Globus pallidus (tissue), 1 donor: ENCODE measurements at regions not wholly inside any gene's neighbourhood (a gene's known extent, or its start where the extent isn't known, plus 50 kb on each side); places are given as distances from the start of the nearest gene placed in this dataset.
"Not testable (repeated sequence)": the region's sequence is repeated elsewhere in the genome, so short reads cannot be mapped to it uniquely, and the experiment has no call there.

Experiments used
- DNase-seq: peaks from one replicate; pipeline ENCODE4 v3.0.0-alpha.2; 2015; ENCODE audit warnings: low spot score

DNA sequence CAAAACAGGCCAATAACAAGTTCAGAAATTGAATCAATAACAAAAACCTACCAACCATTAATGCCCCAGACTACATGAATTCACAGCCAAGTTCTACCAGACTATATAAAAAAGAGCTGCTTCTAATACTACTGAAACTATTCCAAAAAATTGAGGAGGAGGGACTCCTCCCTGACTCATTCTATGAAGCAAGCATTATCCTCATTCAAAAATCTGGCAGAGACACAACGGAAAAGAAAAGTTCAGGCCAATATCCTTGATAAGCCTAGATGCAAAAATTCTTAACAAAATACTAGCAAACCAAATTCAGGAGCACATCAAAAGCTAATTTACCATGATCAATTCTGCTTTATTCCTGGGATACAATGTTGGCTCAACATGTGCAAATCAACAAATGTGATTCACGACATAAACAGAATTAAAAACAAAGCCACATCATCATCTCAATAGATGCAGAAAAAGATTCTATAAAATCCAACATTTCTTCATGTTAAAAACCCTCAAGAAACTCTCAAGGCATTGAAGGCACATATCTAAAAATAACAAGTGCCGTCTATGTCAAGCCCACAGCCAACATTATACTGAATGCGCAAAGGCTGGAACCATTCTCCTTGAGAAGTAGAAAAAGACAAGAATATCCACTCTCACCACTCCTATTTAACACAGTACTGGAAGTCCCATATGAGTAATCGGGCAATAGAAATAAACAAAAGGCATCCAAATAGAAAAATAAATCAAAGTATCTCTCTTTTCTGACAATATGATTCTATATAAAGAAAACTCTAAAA is 573.6 kb upstream of the GRM7 start:
- DNase-seq = no peak

DNA sequence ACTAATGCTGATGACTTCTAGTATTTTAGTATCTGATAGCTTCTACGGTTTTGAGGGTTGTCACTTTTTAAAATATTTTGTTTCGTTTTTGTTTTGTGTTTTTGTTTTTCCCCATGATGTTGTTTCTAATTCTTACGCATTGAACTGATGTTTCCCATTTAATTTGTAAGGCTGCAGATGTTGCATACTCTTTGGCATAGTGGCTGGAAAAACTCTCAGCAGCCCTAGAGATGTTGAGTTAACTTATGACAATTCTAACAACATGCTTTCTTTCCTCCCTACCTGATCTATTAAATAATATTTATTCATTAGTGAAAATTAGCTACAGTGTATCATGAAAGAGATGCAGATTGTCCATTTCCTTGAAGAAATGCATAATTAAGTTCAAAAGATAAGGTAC is 559.3 kb upstream of the GRM7 start:
- no peak for DNase-seq

DNA sequence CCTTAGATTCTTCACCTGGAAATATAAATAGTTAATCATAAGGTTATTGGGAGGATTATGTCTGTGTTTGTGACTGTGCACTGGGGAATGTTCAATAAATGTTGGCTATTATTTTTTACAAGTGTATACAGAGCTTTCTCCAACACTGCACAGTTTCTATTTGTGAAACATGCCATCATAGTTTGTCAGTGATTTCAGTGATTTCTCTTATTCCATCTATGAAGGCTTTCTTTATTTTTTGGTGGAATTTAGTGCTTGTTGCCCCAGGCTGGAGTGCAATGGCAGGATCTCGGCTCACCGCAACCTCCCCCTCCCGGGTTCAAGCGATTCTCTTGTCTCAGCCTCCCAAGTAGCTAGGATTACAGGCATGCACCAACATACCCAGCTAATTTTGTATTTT is 545.0 kb upstream of the GRM7 start:
- no peak for DNase-seq

DNA sequence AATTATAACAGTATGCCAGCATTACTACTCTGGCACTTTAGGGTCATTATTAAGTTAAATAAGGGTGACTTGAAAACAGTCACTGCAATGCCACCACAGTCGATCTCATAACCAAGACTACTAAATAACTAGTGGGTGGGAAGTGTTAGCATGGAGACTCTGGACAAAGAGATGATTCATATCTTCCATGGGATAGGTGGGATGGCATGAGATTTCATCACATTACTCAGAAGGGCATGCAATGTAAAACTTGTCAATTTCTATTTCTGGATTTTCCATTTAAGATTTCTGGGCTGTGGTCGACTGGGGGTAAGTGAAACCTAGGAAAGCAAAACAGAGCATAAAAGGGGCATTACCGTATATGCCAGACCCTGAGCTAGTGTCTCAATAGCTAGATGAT is 538.9 kb upstream of the GRM7 start:
- no peak for DNase-seq

DNA sequence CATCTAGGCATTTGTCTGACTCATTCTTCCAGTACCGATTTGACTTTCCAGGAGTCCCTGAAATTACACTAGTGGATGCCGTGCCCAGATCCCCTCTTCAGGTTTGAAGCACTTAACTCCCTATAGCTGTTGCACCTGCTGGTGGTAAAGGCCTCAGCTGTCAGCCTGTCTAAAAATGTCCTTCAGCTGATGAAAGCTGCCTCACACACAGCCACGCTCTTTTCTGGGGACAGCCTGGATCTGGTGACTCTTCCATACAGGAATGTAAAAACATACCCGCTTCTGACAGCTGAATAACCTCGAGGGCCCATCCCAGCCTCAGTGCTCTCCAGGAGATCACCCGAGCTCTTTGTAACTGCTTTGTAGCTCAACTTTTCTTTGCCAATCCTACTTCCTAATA is 534.1 kb upstream of the GRM7 start:
- no peak for DNase-seq

DNA sequence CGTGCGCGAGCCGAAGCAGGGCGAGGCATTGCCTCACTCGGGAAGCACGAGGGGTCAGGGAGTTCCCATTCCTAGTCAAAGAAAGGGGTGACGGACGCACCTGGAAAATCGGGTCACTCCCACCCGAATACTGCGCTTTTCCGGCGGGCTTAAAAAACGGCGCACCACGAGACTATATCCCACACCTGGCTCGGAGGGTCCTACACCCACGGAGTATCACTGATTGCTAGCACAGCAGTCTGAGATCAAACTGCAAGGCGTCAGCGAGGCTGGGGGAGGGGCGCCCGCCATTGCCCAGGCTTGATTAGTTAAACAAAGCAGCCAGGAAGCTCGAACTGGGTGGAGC is 520.0 kb upstream of the GRM7 start:
- DNase-seq = not testable (repeated sequence)

DNA sequence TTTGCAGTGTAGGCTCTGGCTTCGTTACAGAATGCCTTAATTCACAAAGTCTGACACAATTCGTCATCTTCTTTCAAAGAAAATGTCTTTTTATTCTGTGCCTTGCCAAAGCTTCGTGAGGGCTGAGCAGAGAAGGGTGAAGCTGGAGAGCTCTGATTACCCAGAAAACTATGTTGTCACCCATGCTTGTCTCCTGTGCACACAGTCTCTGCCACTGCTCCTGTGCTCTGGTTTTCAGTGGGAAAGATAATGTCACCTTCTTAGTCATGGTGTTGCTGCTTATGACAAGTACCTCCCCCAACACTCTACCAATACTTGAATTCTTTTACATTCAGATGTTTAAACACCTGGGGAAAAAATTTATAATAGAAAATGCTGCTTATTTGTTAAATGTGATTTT is 509.2 kb upstream of the GRM7 start:
- no peak for DNase-seq

DNA sequence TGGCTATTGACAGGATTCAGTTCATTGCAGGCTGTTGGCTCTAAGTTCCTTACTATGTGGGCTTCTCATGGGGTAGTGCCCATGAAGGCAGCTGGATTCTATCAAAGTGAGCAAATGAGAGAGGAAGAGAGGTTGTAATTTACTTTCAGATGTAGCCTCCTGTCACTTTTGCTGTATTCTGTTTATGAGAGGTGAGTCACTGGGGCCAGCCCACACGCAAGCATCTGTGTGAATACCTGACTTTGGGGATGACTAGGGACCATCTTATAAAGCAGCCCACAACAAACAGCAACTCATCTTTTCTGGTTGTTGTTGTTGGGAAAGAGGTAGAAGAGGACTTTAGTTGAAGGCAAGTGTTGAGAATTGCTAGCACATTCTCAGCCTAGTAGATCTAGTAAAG is 506.3 kb upstream of the GRM7 start:
- no peak for DNase-seq

DNA sequence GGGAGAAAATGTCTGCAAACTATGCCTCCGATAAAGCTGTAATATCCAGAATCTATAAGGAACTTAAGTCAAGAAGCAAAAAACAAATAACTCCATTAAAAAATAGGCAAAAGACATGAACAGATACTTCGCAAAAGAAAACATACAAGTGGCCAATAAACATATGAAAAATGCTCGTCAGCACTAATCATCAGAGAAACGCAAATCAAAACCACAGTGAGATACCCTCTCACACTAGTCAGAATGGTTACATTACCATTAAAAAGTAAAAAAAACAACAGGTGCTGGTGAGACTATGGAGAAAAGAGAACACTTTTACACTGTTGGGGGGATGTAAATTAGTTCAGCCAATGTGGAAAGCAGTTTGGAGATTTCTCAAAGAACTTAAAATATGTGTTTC is 498.5 kb upstream of the GRM7 start:
- DNase-seq = no peak

DNA sequence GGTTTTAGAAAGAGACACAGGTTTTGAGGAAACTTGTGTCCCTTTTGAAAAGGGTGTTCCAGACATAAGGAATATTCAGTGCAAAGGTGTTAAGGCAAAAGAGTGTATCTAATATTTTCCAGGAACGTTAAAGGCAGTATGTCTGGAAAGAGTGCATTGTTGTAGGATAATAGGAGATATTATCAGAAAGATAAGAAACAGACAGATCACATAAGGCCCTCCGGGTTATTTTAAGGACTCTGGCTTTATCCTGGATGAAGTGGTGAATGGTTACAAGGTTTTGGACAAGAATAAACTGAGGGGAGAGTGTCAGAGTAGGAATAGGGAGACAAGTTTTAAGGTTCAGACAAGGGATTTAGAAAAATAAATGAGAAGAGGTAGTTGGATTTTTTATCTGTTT is 493.7 kb upstream of the GRM7 start:
- no peak for DNase-seq

DNA sequence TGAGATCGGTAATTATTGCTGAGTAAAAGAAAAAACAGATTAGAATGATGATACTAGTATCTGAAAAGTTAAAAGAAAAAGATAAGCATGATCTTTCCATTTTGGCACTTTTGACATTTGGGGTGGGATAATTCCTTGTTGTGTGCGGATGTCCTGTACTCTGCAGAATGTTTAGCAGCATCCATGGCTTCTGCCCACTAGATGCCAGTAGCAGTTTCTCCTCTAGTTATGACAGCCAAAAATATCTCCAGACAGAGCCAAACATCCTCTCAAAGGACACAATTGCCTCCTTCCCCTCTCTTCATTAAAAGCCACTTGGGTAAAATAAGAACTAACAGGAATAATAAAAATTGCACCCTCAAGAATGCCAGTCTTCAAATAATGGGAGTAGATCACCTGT is 468.8 kb upstream of the GRM7 start:
- no peak for DNase-seq

DNA sequence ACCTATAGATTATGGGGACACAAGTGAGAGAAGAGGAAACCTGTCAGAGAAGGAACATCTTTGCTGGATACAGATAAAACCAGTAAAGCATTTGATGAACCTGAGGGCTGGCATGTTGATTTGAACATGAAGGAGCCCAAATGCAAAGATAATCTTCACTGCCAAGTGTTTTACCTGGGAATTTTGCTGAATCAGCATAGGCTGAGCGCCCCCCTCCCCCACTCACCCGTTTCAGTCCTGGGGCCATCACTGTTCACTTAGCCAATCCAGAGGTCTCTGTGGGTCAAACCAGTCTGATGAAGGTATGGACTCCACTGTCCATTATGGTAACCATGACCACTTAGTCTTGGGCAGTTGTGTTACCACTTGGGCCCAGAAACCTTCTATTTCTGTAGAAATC is 466.0 kb upstream of the GRM7 start:
- no peak for DNase-seq

DNA sequence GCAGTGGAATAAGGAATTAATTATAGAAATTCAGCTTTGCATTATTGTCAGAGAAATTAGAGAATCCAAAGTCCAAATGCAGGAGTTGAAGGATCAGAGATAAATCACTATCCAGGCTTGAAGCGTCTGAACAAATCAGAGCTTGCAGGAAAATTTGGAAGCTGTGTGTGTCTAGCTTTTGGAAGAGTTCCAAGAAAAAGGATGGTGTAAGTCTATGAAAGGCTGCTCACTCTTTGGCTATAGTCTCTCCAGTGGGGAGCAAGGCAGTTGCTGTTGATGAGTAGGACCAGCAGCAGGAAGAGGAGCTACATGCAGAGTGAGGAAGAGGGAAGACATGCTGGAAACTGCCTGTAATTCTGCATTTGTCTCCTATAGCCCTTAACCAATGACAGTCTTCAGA is 464.3 kb upstream of the GRM7 start:
- DNase-seq = no peak

DNA sequence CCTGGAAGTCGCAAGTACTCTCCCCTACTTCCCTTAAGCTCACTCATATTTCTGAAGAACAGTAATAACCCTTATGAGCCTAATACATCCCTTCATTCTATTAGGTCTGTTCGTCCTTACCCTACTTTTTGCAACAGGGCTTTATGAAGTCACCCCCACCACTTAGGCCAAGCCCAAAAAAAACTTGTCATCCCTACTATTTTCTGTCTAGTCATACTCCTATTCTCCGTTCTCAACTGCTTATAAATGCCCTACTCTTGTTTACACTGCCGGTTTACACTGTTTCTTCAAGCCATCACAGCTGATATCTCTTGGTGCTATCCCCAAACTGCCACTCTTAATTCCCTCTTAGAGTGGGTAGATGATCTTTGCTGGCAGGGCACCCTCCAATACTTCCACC is 458.2 kb upstream of the GRM7 start:
- DNase-seq = not testable (repeated sequence)

DNA sequence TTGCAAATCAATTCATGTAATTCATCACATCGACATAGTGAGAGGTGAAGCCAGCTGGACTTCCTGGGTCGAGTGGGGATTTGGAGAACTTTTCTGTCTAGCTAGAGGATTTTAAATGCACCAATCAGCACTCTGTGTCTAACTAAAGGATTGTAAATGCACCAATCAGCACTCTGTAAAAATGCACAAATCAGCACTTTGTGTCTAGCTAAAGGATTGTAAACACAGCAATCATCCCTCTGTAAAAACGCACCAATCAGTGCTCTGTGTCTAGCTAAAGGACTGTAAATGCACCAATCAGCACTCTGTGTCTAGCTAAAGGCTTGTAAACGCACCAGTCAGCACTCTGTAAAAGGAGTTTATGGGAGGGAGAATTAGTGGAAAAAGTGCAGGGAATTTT is 454.0 kb upstream of the GRM7 start:
- not testable (repeated sequence) for DNase-seq

DNA sequence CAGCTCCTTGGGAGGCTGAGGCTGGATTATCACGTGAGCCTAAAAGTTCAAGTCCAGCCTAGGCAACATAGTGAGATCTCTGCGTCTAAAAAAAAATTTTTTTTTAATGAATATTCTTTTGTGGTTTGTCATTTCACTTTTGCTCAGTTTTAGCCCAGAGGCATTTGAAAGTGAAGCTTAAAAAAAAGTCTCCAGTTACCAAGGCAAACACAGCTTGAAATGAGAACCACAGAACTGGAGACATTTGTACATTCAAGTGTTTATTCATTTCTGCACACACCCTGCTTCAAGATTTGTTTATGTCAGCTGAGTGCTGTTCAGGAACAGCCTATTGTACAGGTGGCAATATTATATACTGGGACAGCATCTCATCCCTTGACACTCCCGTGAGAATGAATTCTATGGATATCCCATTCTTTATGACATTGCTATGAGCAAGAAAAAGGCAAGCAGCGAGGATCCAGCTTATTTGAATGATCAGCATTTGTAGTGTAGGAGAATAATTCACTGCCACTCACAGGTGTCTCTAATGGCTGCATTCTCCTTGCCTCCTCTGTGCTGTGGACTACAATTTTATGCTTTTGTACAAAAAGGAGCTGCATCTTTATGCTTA is 444.8 kb upstream of the GRM7 start:
- no peak for DNase-seq

DNA sequence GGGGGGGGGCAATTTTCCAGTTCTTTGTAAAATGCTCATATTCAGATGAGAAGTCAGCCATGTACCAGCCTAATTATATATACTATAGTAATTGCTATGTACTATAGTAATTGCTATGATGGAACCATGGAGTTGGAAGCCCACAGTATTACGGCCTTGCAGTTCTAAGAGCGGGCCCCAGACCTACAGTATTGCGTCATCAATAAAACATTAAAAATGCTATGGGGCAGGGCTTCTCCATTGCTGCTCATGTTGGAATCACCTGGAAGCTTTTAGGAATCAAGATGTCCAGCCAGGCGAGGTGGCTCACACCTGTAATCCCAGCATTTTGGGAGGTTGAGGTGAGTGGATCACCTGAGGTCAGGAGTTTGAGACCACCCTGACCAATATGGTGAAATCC is 443.7 kb upstream of the GRM7 start:
- DNase-seq = no peak

DNA sequence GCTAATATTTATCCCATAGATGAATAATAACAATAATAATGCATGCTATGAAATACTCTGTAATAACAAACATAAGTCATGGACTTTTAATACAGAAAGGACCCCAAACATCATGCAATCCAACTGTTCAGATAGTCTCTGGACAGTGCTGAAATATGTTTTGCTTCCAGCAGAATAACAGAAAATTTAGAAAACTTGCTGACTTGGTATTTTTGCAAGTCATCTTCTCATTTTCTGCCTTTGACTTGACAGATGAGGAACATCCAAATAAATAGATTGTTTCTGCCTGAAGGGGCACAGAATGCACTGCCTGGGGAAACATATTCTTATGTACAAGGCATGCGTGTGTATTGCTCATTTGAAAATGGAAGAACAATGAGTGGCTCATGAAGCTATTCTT is 442.4 kb upstream of the GRM7 start:
- DNase-seq = no peak

DNA sequence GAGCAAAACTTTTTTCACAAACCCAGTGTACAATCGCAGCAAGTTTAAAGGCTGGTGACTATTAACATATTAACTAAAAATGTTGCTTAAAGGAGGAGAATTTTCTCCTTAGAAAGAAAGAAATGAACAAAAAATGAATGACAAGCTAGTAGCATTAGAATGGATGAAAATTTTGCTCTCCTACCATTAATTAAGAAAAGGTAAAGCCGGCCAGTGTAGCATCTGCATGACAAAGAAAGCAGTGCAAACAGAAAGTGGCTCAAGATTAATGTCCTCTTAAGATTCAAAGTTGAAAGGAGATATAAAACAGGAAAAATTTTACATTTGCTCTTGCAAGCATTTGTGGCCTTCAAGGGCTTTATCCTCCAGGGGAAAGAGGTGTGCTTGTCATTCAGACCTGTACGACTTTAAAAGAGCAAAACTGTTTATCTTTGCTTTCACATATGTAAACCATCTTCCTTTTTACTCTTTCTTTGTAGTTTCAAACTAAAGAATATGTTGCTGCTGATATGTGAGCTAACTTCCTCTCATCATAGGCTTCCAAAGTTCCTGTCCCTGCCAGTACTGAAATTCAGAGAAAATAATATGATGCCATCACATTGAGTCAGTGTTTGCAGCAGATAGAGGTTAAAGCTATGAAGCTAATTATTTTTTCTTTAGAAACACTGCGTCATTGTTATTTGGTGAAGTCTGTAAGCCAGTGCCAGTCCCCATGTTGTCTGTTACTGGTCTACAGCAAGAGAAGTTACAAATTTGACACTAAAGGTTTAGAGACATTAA is 439.1 kb upstream of the GRM7 start:
- no peak for DNase-seq

DNA sequence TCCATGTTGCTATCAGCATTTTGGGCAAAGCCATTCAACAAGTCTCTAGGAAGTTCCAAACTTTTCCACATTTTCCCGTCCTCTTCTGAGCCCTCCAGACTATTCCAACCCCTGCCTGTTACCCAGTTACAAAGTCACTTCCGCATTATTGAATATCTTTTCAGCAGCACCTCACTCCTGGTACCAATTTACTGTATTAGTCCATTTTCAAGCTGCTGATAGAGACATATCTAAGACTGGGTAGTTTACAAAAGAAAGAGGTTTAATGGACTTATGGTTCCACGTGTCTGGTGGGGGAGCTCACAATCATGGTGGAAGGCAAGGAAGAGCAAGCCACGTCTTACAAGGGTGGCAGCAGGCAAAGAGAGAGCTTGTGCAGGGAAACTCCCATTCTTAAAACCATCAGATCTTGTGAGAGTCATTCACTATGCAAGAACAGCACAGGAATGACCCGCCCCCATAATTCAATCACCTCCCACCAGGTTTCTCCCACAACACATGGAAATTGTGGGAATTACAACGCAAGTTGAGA is 435.6 kb upstream of the GRM7 start:
- no peak for DNase-seq

DNA sequence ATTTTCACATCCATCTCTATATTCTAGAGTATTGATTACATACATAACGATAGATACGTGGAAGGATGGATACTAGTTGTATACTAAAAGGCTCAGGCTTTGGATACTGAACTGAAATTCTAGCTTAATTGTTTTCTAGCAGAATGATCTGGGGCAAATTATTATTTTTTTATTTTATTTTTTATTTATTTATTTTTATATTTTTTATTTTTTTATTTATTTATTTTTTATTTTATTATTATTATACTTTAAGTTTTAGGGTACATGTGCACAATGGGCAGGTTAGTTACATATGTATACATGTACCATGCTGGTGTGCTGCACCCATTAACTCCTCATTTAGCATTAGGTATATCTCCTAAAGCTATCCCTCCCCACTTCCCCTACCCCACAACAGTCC is 432.6 kb upstream of the GRM7 start:
- not testable (repeated sequence) for DNase-seq

DNA sequence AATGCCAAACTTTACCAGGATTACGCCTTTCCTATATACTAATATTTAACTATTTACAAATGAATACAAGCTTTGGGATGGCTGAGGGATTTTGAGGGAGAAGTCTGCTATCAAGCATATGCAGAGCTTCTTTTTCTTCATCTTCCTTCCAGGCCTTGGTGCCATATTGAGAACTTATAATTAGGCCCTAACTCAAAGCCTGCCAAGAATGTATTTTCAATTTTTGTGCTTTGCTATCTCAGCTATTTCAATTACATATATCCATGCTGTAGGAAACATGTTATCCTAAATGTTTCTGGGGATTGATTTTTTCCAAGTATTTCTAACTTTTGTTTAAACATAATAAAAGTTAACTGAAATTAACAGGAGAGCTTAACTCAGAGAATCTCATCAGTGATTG is 425.0 kb upstream of the GRM7 start:
- no peak for DNase-seq

DNA sequence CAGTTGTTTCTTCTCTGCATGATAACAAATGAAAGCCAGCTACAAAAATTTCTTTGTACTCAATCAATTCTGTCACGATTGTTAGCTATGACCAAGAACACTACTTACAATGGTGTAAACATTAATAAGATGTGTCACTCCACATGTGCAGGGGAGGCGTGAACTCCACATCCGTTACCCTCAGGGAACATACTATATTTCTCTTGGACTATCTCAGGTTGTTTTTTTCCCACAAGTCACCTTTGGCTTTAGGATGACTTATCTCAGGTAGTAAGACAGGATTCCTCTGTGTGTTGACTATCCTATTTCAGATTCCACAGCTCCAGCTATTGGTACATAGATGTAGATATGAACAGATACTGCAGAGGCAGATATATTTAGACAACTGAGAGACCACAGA is 423.3 kb upstream of the GRM7 start:
- no peak for DNase-seq
